ENCODE measurements at regions not wholly inside any gene's neighbourhood (a gene's known extent, or its start where the extent isn't known, plus 50 kb on each side); places are given as distances from the start of the nearest gene placed in this dataset.
"Not testable (repeated sequence)": the region's sequence is repeated elsewhere in the genome, so short reads cannot be mapped to it uniquely, and the experiment has no call there.

GRCh38 chr10:124242791-124243190 lies 149.4 kb upstream of the CHST15 start:
- no peak for TF ChIP-seq CTCF (IDR thresholded peaks at IDR 0.05; ENCODE audit: insufficient read depth, low read length, poor library complexity, severe bottlenecking)
- DNase-seq (ENCODE audit: low read depth), result no peak
- Histone ChIP-seq H3K27me3 (ENCODE audit: control insufficient read depth, insufficient read depth, low read length) (no peaks in the 10 kb centered on the region), H3K36me3 (ENCODE audit: control insufficient read depth, insufficient read depth, low read length) (no peaks in the 10 kb centered on the region), H3K4me3 (ENCODE audit: low read depth, low read length) (no peak overlapping the region)

- no peak overlapping the region for H3K4me3 ChIP-seq (ENCODE audit: low read depth, low read length)
- TF ChIP-seq CTCF (IDR thresholded peaks at IDR 0.05; ENCODE audit: insufficient read depth, low read length, poor library complexity, severe bottlenecking), result no peak
- DNase-seq (ENCODE audit: low read depth), result no peak
- H3K27me3 ChIP-seq (ENCODE audit: control insufficient read depth, insufficient read depth, low read length), result no peaks in the 10 kb centered on the region
- H3K36me3 ChIP-seq (ENCODE audit: control insufficient read depth, insufficient read depth, low read length), result no peaks in the 10 kb centered on the region
Measured at GRCh38 chr10:124242365-124242764, 149.0 kb upstream of the CHST15 start.

GRCh38 chr10:124241510-124241909 lies 148.1 kb upstream of the CHST15 start:
- not testable (repeated sequence) for H3K36me3 ChIP-seq (ENCODE audit: control insufficient read depth, insufficient read depth, low read length); H3K27me3 ChIP-seq (ENCODE audit: control insufficient read depth, insufficient read depth, low read length); DNase-seq (ENCODE audit: low read depth); H3K4me3 ChIP-seq (ENCODE audit: low read depth, low read length)

- H3K27me3 ChIP-seq (ENCODE audit: control insufficient read depth, insufficient read depth, low read length), result no peaks in the 10 kb centered on the region
- H3K4me3 ChIP-seq (ENCODE audit: low read depth, low read length), result no peak overlapping the region
- DNase-seq (ENCODE audit: low read depth), result no peak
- no peak for TF ChIP-seq CTCF (IDR thresholded peaks at IDR 0.05; ENCODE audit: insufficient read depth, low read length, poor library complexity, severe bottlenecking)
- H3K36me3 ChIP-seq (ENCODE audit: control insufficient read depth, insufficient read depth, low read length), result no peaks in the 10 kb centered on the region
Measured at GRCh38 chr10:124240839-124241291, 147.5 kb upstream of the CHST15 start.

GRCh38 chr10:124239696-124240095 lies 146.3 kb upstream of the CHST15 start:
- Histone ChIP-seq H3K27me3 (ENCODE audit: control insufficient read depth, insufficient read depth, low read length) (no peaks in the 10 kb centered on the region), H3K4me3 (ENCODE audit: low read depth, low read length) (no peak overlapping the region), H3K36me3 (ENCODE audit: control insufficient read depth, insufficient read depth, low read length) (no peaks in the 10 kb centered on the region)
- DNase-seq (ENCODE audit: low read depth), result no peak
- TF ChIP-seq CTCF (IDR thresholded peaks at IDR 0.05; ENCODE audit: insufficient read depth, low read length, poor library complexity, severe bottlenecking), result no peak

- no peak for DNase-seq (ENCODE audit: low read depth)
- no peak for TF ChIP-seq CTCF (IDR thresholded peaks at IDR 0.05; ENCODE audit: insufficient read depth, low read length, poor library complexity, severe bottlenecking)
- Histone ChIP-seq H3K27me3 (ENCODE audit: control insufficient read depth, insufficient read depth, low read length) (peaks cover 2% of the 10 kb centered on the region), H3K36me3 (ENCODE audit: control insufficient read depth, insufficient read depth, low read length) (no peaks in the 10 kb centered on the region), H3K4me3 (ENCODE audit: low read depth, low read length) (no peak overlapping the region)
Measured at GRCh38 chr10:124239134-124239533, 145.7 kb upstream of the CHST15 start.

Data from kidney epithelial cell (primary cell).